ENCODE measurements at regions not wholly inside any gene's neighbourhood (a gene's known extent, or its start where the extent isn't known, plus 50 kb on each side); places are given as distances from the start of the nearest gene placed in this dataset.

- TF ChIP-seq EP300 (IDR thresholded peaks at IDR 0.05), result no peak
- TF ChIP-seq, protein P1, sequence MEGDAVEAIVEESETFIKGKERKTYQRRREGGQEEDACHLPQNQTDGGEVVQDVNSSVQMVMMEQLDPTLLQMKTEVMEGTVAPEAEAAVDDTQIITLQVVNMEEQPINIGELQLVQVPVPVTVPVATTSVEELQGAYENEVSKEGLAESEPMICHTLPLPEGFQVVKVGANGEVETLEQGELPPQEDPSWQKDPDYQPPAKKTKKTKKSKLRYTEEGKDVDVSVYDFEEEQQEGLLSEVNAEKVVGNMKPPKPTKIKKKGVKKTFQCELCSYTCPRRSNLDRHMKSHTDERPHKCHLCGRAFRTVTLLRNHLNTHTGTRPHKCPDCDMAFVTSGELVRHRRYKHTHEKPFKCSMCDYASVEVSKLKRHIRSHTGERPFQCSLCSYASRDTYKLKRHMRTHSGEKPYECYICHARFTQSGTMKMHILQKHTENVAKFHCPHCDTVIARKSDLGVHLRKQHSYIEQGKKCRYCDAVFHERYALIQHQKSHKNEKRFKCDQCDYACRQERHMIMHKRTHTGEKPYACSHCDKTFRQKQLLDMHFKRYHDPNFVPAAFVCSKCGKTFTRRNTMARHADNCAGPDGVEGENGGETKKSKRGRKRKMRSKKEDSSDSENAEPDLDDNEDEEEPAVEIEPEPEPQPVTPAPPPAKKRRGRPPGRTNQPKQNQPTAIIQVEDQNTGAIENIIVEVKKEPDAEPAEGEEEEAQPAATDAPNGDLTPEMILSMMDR (IDR thresholded peaks at IDR 0.05), result no peak
- no peak for TF ChIP-seq POLR2A (IDR thresholded peaks at IDR 0.05)
Observed at GRCh38 chr14:98181768-98182167, 1090.2 kb downstream of the BCL11B start.
